GM21825 (cell line): ENCODE measurements at regions not wholly inside any gene's neighbourhood (a gene's known extent, or its start where the extent isn't known, plus 50 kb on each side); places are given as distances from the start of the nearest gene placed in this dataset.

Source experiments
- ATAC-seq: cut with Tn5 transposase; IDR thresholded peaks from one replicate; pipeline ENCODE4 v1.9.1; 2021; ENCODE audit warnings: mild to moderate bottlenecking, moderate library complexity; ENCODE audit not compliant: unreplicated experiment

- ATAC-seq, result no peak
Measured at GRCh38 chr2:236843161-236843968, 242.3 kb upstream of the COPS8 start.

- ATAC-seq, result no peak
Measured at GRCh38 chr2:236844711-236845110, 241.0 kb upstream of the COPS8 start.

GRCh38 chr2:236847023-236847422 lies 238.7 kb upstream of the COPS8 start:
- ATAC-seq, result no peak

GRCh38 chr2:236847538-236848263 lies 238.0 kb upstream of the COPS8 start:
- no peak for ATAC-seq

- ATAC-seq, result no peak
Measured at GRCh38 chr2:236848501-236848900, 237.2 kb upstream of the COPS8 start.

GRCh38 chr2:236849508-236849907 lies 236.2 kb upstream of the COPS8 start:
- no peak for ATAC-seq

GRCh38 chr2:236849940-236850339 lies 235.7 kb upstream of the COPS8 start:
- ATAC-seq, result no peak

- no peak for ATAC-seq
Measured at GRCh38 chr2:236851187-236851586, 234.5 kb upstream of the COPS8 start.

GRCh38 chr2:236852100-236852976 lies 233.4 kb upstream of the COPS8 start:
- no peak for ATAC-seq

- no peak for ATAC-seq
Measured at GRCh38 chr2:236852977-236853374, 232.7 kb upstream of the COPS8 start.

GRCh38 chr2:236853585-236854051 lies 232.1 kb upstream of the COPS8 start:
- no peak for ATAC-seq

- ATAC-seq, result no peak
Measured at GRCh38 chr2:236855176-236855865, 230.4 kb upstream of the COPS8 start.

- no peak for ATAC-seq
Measured at GRCh38 chr2:236855866-236856847, 229.5 kb upstream of the COPS8 start.

GRCh38 chr2:236856848-236857235 lies 228.8 kb upstream of the COPS8 start:
- no peak for ATAC-seq

- no peak for ATAC-seq
Measured at GRCh38 chr2:236857246-236857645, 228.4 kb upstream of the COPS8 start.

GRCh38 chr2:236857781-236858180 lies 227.9 kb upstream of the COPS8 start:
- no peak for ATAC-seq

- ATAC-seq, result no peak
Measured at GRCh38 chr2:236858661-236859060, 227.0 kb upstream of the COPS8 start.

- no peak for ATAC-seq
Measured at GRCh38 chr2:236859908-236860307, 225.8 kb upstream of the COPS8 start.

GRCh38 chr2:236861196-236861875 lies 224.4 kb upstream of the COPS8 start:
- ATAC-seq, result no peak
